A549 (cell line): ENCODE measurements at regions not wholly inside any gene's neighbourhood (a gene's known extent, or its start where the extent isn't known, plus 50 kb on each side); places are given as distances from the start of the nearest gene placed in this dataset.

Source experiments
- ATAC-seq, 2 experiments: fragments of 200-7000 bp in 1 of 2; fragments of >200 bp in 1 of 2; cut with Nextera tagmentation in 1 of 2; cut with Tn5 transposase in 1 of 2; 3 replicates each; pipeline versions ENCODE4 v1.8.0 to v1.9.1; 2018 to 2020; ENCODE audit warnings: mild to moderate bottlenecking in 1 of 2, moderate library complexity in 1 of 2
- CTCF ChIA-PET: fragments of 300-600 bp; sonication (Branson Sonifier 250); formaldehyde crosslinking; extraction: SDS; loops from one replicate; lab custom pipeline; 2021; ENCODE audit warnings: antibody characterized with exemption, inconsistent platforms; lab: Yijun Ruan, JAX
- POLR2A ChIA-PET: fragments of 350-600 bp; formaldehyde crosslinking; extraction: SDS; loops from one replicate; lab custom pipeline; 2021; ENCODE audit warnings: antibody characterized with exemption, inconsistent platforms; lab: Yijun Ruan, JAX
- DNase-seq, 2 experiments: peaks; one replicate each; pipeline versions ENCODE4 v3.0.0 to v3.0.0-alpha.2; 2011 to 2016; ENCODE audit warnings: low read depth in 1 of 2, low spot score in 1 of 2
- FAIRE-seq: peaks from 2 replicates; lab custom pipeline; 2011; peaks lifted over from hg19 to GRCh38; lab: Jason Lieb, UNC
- H3K27ac ChIP-seq, 2 experiments: fragments of >200 bp; sonication (Bioruptor Twin); formaldehyde crosslinking; 3 replicates each; pipeline ENCODE4 v1.5.1; 2016 to 2017
- H3K4me1 ChIP-seq: fragments of >200 bp; sonication (Bioruptor Twin); formaldehyde crosslinking; 3 replicates; pipeline ENCODE4 v1.6.1; 2016
- H3K4me2 ChIP-seq: fragments of >200 bp; sonication (Bioruptor Twin); formaldehyde crosslinking; 3 replicates; pipeline ENCODE4 v1.6.1; 2016
- H3K4me3 ChIP-seq: fragments of >200 bp; sonication (Bioruptor Twin); formaldehyde crosslinking; 3 replicates; pipeline ENCODE4 v1.5.1; 2016
- H3K9me3 ChIP-seq: fragments of >200 bp; sonication (Bioruptor Twin); formaldehyde crosslinking; 3 replicates; pipeline ENCODE4 v1.6.1; 2016
- CEBPB ChIP-seq, 2 experiments: fragments of >200 bp in 1 of 2; sonication (Bioruptor Twin) in 1 of 2; formaldehyde crosslinking in 1 of 2; IDR thresholded peaks; 2 replicates each; pipeline ENCODE4 v1.6.1; 2012 to 2016
- CHD4 ChIP-seq: fragments of 200-600 bp; sonication (generic); IDR thresholded peaks from 2 replicates; pipeline ENCODE4 v1.6.1; 2016; ENCODE audit warnings: antibody characterized with exemption, mild to moderate bottlenecking, borderline replicate concordance
- EHF ChIP-seq: fragments of 250-450 bp; sonication (Bioruptor Pico); IDR thresholded peaks from 2 replicates; pipeline ENCODE4 v1.5.0; 2020; ENCODE audit warnings: mild to moderate bottlenecking
- ELK1 ChIP-seq: fragments of 150-350 bp; IDR thresholded peaks from 2 replicates; pipeline ENCODE4 v1.6.1; 2014; ENCODE audit warnings: low read depth, mild to moderate bottlenecking, low read length
- FOSB ChIP-seq: fragments of 250-450 bp; sonication (Bioruptor Pico); IDR thresholded peaks from 2 replicates; pipeline ENCODE4 v1.5.0; 2020; ENCODE audit warnings: mild to moderate bottlenecking, moderate library complexity
- FOSL2 ChIP-seq, 2 experiments: fragments of 450-650 bp in 1 of 2; fragments of >200 bp in 1 of 2; sonication (Bioruptor Twin) in 1 of 2; formaldehyde crosslinking; IDR thresholded peaks; 2 replicates each; pipeline versions ENCODE4 v1.5.0 to v1.6.1; 2016 to 2020; ENCODE audit warnings: mild to moderate bottlenecking in 1 of 2, moderate library complexity in 1 of 2
- FOXS1 ChIP-seq: fragments of 250-450 bp; sonication (Bioruptor Pico); IDR thresholded peaks from 2 replicates; pipeline ENCODE4 v1.5.0; 2020; ENCODE audit warnings: mild to moderate bottlenecking, moderate library complexity
- HES2 ChIP-seq: fragments of >200 bp; sonication (Bioruptor Twin); formaldehyde crosslinking; IDR thresholded peaks from 2 replicates; pipeline ENCODE4 v1.6.1; 2016
- HMGXB4 ChIP-seq: fragments of 250-450 bp; sonication (Bioruptor Pico); IDR thresholded peaks from 2 replicates; pipeline ENCODE4 v1.5.0; 2021; ENCODE audit warnings: mild to moderate bottlenecking, moderate library complexity, borderline replicate concordance
- HOXA7 ChIP-seq: fragments of 250-450 bp; sonication (Bioruptor Pico); IDR thresholded peaks from 2 replicates; pipeline ENCODE4 v1.5.0; 2020; ENCODE audit warnings: mild to moderate bottlenecking, moderate library complexity
- HOXB5 ChIP-seq: fragments of 250-450 bp; sonication (Bioruptor Pico); IDR thresholded peaks from 2 replicates; pipeline ENCODE4 v1.5.0; 2020; ENCODE audit warnings: mild to moderate bottlenecking, moderate library complexity
- JUN ChIP-seq, 2 experiments: fragments of >200 bp; sonication (Bioruptor Twin); formaldehyde crosslinking; IDR thresholded peaks; 2 replicates in 1 of 2; 3 replicates in 1 of 2; pipeline ENCODE4 v1.6.1; 2016 to 2017
- JUNB ChIP-seq: fragments of >200 bp; sonication (Bioruptor Twin); formaldehyde crosslinking; IDR thresholded peaks from 2 replicates; pipeline ENCODE4 v1.6.1; 2016
- KDM5A ChIP-seq: fragments of 200-600 bp; sonication (generic); IDR thresholded peaks from 2 replicates; pipeline ENCODE4 v1.6.1; 2016; ENCODE audit warnings: antibody characterized with exemption, mild to moderate bottlenecking
- MAFK ChIP-seq: fragments of 450-650 bp; IDR thresholded peaks from 2 replicates; pipeline ENCODE4 v1.6.1; 2014; ENCODE audit not compliant: partially characterized antibody
- NPAS2 ChIP-seq: fragments of 250-450 bp; sonication (Bioruptor Pico); IDR thresholded peaks from 2 replicates; pipeline ENCODE4 v1.8.0; 2022; ENCODE audit warnings: mild to moderate bottlenecking, moderate library complexity, borderline replicate concordance
- PHF8 ChIP-seq: fragments of 200-600 bp; sonication (generic); IDR thresholded peaks from 2 replicates; pipeline ENCODE4 v1.6.1; 2016; ENCODE audit warnings: low read depth, mild to moderate bottlenecking, antibody characterized with exemption, moderate library complexity, borderline replicate concordance
- POLR2AphosphoS2 ChIP-seq: conservative IDR thresholded peaks from 2 replicates; pipeline ENCODE4 v1.6.1; 2012; ENCODE audit warnings: low read length, improper control_type of control experiment, inconsistent platforms
- RARB ChIP-seq: fragments of 250-450 bp; sonication (Bioruptor Pico); IDR thresholded peaks from 2 replicates; pipeline ENCODE4 v1.8.0; 2021; ENCODE audit warnings: mild to moderate bottlenecking, moderate library complexity
- RCOR1 ChIP-seq: fragments of 150-350 bp; IDR thresholded peaks from 2 replicates; pipeline ENCODE4 v1.6.1; 2014; ENCODE audit warnings: antibody characterized with exemption, low read length, low read depth
- SREBF2 ChIP-seq: fragments of 450-650 bp; IDR thresholded peaks from 2 replicates; pipeline ENCODE4 v1.6.1; 2014; ENCODE audit warnings: mild to moderate bottlenecking, moderate library complexity
- TP53 ChIP-seq: fragments of 250-450 bp; sonication (Bioruptor Pico); IDR thresholded peaks from 2 replicates; pipeline ENCODE4 v1.5.0; 2021; ENCODE audit warnings: mild to moderate bottlenecking, moderate library complexity
- USF2 ChIP-seq: fragments of 450-650 bp; IDR thresholded peaks from 2 replicates; pipeline ENCODE4 v1.6.1; 2014; ENCODE audit warnings: antibody characterized with exemption
- ZC3H11A ChIP-seq: fragments of 450-650 bp; IDR thresholded peaks from 2 replicates; pipeline ENCODE4 v1.6.1; 2014; ENCODE audit warnings: antibody characterized with exemption, mild to moderate bottlenecking
- ZNF302 ChIP-seq: fragments of 250-450 bp; sonication (Bioruptor Pico); IDR thresholded peaks from 2 replicates; pipeline ENCODE4 v1.9.0; 2021; ENCODE audit warnings: inconsistent platforms, mild to moderate bottlenecking, moderate library complexity
- WGBS: methylation state at CpG from one replicate; pipeline ENCODE4 v1.1.6; 2017; ENCODE audit errors: missing lambda C conversion rate; 5-methylcytosine and 5-hydroxymethylcytosine counted together

GRCh38 chr1:244313346-244313745, 138.4 kb downstream of the ADSS2 start:
- H3K27ac ChIP-seq = no peak overlapping the region
- WGBS = 89% methylated on average over 9 of the region's 9 CpGs
- DNase-seq (no peak), ATAC-seq (no peak), FAIRE-seq (no peak)
- no peak overlapping the region for H3K4me3 ChIP-seq
- ChIA-PET CTCF (interaction anchor here (2.8 kb wide), 1 partner anchor 14 kb away, joined by 13 read pairs; no protein-coding TSS in a partner anchor), POLR2A (no interaction called here)
- H3K4me1 ChIP-seq = no peaks in the 10 kb centered on the region
- H3K9me3 ChIP-seq = no peaks in the 10 kb centered on the region
- no peak overlapping the region for H3K4me2 ChIP-seq
- no peak for TF ChIP-seq ZC3H11A
- no peak for TF ChIP-seq HOXA7 (CRISPR knock-in tag)
- TF ChIP-seq FOXS1 (CRISPR knock-in tag) = no peak
- TF ChIP-seq PHF8 = no peak
- TF ChIP-seq RCOR1 = no peak

- H3K9me3 ChIP-seq = no peaks in the 10 kb centered on the region
- no peak overlapping the region for H3K4me2 ChIP-seq
- H3K4me3 ChIP-seq = no peak overlapping the region
- H3K27ac ChIP-seq = peak overlapping the region in 1 of 2 experiments; percentile 7; a peak in 1 of 6 replicates
- ChIA-PET CTCF (no interaction called here), POLR2A (no interaction called here)
- TF ChIP-seq HES2 (no peak), FOSB (CRISPR knock-in tag) (no peak), ZNF302 (CRISPR knock-in tag) (no peak), HOXB5 (CRISPR knock-in tag) (no peak), USF2 (no peak), PHF8 (no peak), SREBF2 (no peak), NPAS2 (CRISPR knock-in tag) (no peak), JUNB (no peak), CHD4 (no peak), TP53 (CRISPR knock-in tag) (no peak), CEBPB (IDR thresholded peaks at IDR 0.05) (no peak), FOSL2 (IDR thresholded peaks at IDR 0.05) (no peak), FOSL2 (CRISPR knock-in tag; IDR thresholded peaks at IDR 0.05) (no peak)
- ATAC-seq (peak in 1 of 2 experiments; percentile 30; a peak in 1 of 6 replicates), DNase-seq (no peak), FAIRE-seq (no peak)
- H3K4me1 ChIP-seq = no peaks in the 10 kb centered on the region
- 79% methylated on average over 8 of the region's 8 CpGs for WGBS
Measured at GRCh38 chr1:244314921-244315559, 136.7 kb downstream of the ADSS2 start.

GRCh38 chr1:244315996-244316395, 135.7 kb downstream of the ADSS2 start:
- H3K27ac ChIP-seq = no peak overlapping the region
- no peaks in the 10 kb centered on the region for H3K9me3 ChIP-seq
- no peak overlapping the region for H3K4me2 ChIP-seq
- no peak; a peak in 1 of 6 replicates for ATAC-seq
- POLR2A ChIA-PET = no interaction called here
- H3K4me3 ChIP-seq = no peak overlapping the region
- 94% methylated on average over 4 of the region's 4 CpGs for WGBS
- CTCF ChIA-PET = no interaction called here
- no peak for DNase-seq
- FAIRE-seq = no peak
- no peaks in the 10 kb centered on the region for H3K4me1 ChIP-seq
- no peak for TF ChIP-seq MAFK
- TF ChIP-seq, all 56 proteins: peak for 0

- CTCF ChIA-PET = interaction anchor here (1.3 kb wide), 1 partner anchor 17 kb away, joined by 4 read pairs; no protein-coding TSS in a partner anchor
- DNase-seq = no peak
- POLR2A ChIA-PET = no interaction called here
- TF ChIP-seq POLR2AphosphoS2 (no peak), JUN (IDR thresholded peaks at IDR 0.05) (no peak), HMGXB4 (CRISPR knock-in tag) (no peak), KDM5A (no peak), ELK1 (no peak), EHF (CRISPR knock-in tag) (no peak), RARB (CRISPR knock-in tag) (no peak)
- 82% methylated on average over 6 of the region's 6 CpGs for WGBS
- ATAC-seq = no peak
- Histone ChIP-seq H3K4me1 (peaks cover under 1% of the 10 kb centered on the region; the same call in 1 of the 3 replicates), H3K4me3 (no peak overlapping the region), H3K27ac (no peak overlapping the region), H3K4me2 (no peak overlapping the region), H3K9me3 (no peaks in the 10 kb centered on the region)
- FAIRE-seq = no peak
Measured at GRCh38 chr1:244316407-244316806, 135.3 kb downstream of the ADSS2 start.
